GM12801 (cell line): ENCODE measurements at regions not wholly inside any gene's neighbourhood (a gene's known extent, or its start where the extent isn't known, plus 50 kb on each side); places are given as distances from the start of the nearest gene placed in this dataset.

ENCODE experiments used
- CTCF ChIP-seq: IDR thresholded peaks from one replicate; pipeline ENCODE4 v1.5.1; 2011; ENCODE audit warnings: control low read depth; ENCODE audit not compliant: insufficient read length; ENCODE audit errors: extremely low read depth

DNA sequence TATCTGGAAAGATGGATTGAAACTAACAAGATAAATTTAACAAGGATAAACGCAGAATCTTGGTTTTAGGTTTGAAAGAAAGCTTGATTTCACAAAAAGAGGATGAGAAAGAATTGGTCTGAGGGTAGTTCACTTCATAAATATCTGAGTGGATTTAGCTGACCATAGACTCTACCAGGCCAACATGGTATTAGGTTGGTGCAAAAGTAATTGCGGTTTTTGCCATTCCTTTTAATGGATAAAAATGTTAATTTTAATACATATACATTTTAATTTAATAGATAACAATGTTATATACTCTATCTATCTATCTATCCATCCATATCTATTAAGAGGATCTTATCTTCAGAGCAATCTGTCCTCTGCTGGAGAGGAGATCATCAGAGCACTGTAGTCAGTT lies 70.2 kb upstream of the PLXNA2 start:
- TF ChIP-seq CTCF: no peak

DNA sequence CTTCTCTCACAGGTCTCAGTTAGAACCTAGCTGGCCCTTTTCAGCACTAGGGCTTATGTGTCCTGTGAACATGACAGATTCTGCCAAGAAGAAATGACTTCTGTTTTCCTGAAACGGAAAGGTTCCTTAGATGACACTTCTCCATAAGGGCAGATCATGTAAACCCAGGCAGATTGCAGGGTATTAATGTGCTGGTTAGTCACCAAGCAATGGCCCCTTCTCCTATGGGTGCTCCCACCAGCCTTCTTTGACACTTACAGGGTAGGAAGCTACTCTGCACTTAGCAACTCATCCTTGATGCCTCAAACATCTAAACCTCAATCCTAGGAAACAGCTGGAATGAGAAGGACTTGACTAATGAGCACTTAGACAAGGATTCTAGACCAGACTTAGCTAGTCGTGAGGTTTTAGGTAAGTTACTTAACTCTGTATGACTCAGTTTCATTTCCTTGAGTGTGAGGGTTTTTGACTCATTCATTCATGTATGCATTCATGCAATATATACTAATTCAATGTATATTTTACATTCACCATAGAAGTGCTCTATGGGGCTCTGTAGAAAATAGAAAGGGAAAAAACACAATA lies 74.1 kb upstream of the PLXNA2 start:
- TF ChIP-seq CTCF: no peak

DNA sequence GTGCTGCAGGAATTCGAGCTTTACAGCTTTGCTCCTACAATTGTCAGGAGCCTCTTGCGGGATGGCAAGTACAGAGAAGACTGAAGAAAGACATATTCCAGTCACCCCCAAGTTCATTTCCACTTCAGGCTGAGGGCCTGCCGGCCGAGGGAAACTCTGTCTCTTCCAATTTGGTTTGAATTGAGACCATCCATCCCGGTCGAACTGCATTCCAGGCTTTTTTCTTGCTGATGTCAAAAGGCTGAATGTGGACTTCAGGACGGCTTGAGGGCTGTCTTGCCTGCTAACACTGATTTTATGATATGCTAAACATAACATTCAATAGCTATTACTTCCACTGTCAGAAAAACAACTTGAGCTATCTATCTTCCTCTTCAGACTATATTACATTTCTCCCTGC lies 79.8 kb upstream of the PLXNA2 start:
- no peak for TF ChIP-seq CTCF

GRCh38 chr1:208326033-208326432 lies 81.8 kb upstream of the PLXNA2 start:
- TF ChIP-seq CTCF: no peak

- no peak for TF ChIP-seq CTCF
Measured at GRCh38 chr1:208329300-208329699, 85.1 kb upstream of the PLXNA2 start.

DNA sequence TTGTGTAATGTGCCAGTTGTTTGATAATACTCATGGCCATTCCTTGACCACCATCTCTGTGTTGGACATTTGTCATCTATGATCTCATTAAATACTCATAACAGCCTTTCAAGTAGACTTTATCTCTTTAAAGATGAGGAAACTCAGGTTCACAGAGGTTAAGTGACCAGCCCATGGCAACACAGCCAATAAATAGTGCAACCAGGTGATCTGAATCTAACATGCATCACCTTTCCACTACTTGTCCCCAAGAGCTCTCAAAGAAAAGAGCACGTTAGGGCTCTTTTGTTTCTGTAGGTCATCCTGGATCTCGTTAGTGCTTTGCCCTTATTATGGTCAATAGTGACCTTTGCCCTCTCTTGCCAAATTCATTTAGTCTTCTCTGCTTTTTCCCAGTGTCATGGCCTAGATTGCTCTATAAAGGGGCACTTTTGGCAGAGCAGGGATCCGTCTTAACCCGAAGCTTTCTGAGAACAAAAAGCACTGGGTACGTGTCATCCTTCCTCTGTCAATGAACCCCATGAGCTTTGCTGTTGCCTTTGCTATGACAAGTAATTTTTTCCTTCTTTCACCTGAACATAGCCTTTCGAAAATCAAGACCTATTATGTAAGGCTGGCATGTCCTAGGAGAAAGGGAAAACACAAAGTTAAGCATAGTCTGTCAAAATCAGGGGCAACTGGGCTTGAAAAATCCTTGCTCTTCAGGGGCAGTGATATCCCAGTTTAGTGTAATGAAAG lies 88.0 kb upstream of the PLXNA2 start:
- TF ChIP-seq CTCF: no peak

DNA sequence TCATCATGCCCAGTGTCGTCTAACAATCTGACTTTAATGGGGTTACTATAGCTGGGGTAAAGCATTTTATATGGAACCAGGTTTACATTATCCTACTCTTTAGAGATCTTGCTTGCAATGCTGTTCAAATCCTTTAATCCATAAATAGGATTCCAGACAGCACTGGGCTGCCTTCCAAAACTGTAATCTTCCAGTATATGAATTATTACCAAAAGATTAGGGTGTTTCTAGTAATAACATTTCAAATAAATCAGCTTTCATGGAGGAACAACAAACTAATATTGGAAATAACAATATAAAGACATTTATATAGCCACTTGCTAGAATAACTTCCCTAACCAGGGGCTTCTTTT lies 88.6 kb upstream of the PLXNA2 start:
- TF ChIP-seq CTCF: no peak
